HPDE6-E6E7 (cell line): ENCODE measurements at regions not wholly inside any gene's neighbourhood (a gene's known extent, or its start where the extent isn't known, plus 50 kb on each side); places are given as distances from the start of the nearest gene placed in this dataset.
"Not testable (repeated sequence)": the region's sequence is repeated elsewhere in the genome, so short reads cannot be mapped to it uniquely, and the experiment has no call there.

ENCODE experiments used
- DNase-seq: peaks from one replicate; pipeline ENCODE4 v3.0.0; 2011; ENCODE audit warnings: missing footprints; ENCODE audit errors: extremely low spot score

DNA sequence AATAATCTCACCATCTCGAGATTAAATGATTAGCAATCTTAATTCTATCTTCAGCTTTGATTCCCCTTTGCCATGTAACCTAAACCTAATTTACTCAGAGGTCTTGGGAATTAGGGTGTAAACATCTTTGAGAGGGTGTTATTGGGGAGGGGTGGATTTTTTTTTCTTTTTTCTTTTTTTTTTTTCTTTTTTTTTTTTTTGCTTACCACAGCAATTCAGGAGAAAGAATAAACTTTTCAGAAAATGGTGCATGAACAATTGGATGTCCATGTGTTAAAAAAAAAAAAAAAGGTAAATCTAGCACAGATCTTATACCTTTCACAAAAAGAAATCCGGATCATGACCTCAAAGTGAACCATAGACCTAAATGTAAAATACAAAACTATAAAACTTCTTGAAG is 160.8 kb upstream of the FANCL start:
- no peak for DNase-seq

DNA sequence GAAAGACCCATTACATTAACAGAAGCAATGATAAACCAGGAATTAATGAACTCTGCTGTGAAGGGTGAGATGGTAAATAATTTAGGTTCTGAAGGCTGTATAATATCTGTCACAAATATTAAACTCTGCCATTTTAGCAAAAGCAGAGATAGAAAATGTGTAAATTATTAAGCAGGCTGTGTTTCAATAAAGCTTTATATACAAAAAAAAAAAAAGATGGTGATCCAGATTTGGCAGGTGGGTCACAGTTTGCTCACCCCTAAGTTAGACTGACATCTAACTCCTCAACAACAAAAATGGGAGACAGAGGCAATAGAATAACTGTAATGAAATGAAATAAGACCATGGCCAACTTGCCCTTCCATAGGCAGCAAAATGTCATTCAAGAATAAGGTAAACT is 157.3 kb upstream of the FANCL start:
- no peak for DNase-seq

DNA sequence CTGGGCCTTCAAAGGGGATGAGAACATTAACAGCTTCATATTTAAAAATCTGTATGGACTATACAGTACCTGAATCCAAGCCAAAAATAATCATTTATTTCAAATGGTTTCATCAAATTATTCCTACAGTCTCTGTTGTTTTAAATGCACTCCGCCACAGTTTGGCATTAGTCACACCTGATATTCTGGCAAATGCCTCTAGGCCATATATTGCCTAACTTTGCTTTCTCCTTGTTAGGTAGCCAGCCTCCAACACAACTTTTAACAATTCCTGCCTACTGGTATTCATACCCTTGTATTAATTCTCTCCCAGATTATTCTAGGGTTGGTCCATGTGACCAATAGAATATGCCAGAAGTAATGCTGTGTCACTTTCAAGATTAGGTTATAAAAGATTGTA is 146.6 kb upstream of the FANCL start:
- DNase-seq: peak; percentile 28

DNA sequence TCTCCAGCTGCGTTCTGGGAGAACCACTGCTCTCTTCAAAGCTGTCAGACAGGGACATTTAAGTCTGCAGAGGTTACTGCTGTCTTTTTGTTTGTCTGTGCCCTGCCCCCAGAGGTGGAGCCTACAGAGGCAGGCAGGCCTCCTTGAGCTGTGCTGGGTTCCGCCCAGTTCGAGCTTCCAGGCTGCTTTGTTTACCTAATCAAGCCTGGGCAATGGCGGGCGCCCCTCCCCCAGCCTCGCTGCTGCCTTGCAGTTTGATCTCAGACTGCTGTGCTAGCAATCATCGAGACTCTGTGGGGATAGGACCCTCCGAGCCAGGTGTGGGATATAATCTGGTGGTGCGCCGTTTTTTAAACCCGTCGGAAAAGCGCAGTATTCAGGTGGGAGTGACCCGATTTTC is 145.8 kb upstream of the FANCL start:
- DNase-seq: not testable (repeated sequence)

DNA sequence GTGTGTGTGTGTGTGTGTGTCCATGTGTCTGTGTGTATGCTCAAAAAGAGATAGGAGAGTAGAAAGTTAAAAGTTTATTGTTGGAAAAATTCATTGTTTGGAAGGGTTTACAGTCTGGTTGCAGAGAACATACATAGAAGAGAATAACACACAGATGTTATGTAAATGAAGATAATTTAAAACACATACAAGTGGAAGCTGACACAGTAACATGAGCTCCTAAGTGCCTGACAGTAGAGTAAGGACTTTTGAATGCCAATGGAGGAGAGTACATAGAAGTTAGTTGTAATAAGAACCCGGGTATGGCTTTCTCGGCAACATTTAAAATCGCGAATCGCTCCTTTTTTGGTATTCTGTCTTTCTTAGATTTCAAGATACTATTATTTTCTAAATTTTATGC is 137.0 kb upstream of the FANCL start:
- DNase-seq: no peak

DNA sequence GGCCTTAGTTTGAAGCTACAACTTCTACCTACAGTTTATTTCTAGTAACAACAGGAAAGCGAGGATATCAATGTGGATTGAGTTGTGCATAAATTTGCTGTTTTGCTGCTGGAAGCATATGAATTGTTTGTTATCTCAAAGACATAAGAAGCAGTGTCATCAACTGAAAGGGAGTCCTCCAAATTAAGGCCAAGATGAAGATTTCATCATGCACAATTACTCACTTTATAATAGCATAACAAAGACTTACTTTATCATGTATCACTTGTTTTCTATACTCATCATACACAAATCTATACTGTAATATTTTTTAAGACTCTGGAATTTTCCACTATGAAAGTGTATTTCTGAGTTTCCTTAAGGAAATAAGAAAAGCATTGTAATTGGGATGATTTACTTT is 136.1 kb upstream of the FANCL start:
- no peak for DNase-seq

DNA sequence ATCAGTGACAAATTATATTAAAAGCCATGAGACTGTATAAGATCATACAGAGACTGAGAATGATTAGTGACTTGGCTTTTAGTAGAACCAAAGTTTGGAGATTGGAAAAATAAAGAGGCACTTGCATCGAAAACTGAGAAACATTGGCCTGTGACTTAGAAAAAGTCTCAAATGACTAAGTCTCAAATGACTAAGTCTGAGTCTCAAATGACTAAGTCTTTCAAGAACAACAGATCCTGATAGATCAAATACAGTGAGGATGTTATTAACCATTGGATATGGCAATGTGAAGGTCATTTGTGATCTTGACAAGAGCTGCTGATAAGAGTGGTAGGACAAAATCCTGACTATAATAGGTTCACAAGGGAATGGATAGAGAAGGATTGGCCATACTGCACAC is 135.5 kb upstream of the FANCL start:
- peak; percentile 37 for DNase-seq

DNA sequence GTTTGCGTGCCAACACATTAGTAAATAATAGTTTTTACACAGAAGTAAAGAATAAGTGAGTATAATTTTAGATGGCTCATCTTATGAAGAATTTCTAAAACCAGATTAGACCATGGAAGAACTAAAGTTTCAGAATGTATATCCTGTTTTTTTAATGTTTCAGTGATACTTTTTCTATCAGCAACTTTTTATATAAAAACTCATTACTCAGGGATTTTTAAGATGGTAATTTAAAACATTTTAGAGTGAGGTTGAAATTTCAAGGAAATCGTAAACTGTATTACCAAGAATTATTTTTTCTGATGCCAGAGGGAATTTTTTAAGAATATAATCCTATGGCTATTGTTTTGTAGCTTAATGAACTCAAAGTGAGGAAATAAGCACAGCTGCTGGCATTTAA is 128.5 kb upstream of the FANCL start:
- no peak for DNase-seq

DNA sequence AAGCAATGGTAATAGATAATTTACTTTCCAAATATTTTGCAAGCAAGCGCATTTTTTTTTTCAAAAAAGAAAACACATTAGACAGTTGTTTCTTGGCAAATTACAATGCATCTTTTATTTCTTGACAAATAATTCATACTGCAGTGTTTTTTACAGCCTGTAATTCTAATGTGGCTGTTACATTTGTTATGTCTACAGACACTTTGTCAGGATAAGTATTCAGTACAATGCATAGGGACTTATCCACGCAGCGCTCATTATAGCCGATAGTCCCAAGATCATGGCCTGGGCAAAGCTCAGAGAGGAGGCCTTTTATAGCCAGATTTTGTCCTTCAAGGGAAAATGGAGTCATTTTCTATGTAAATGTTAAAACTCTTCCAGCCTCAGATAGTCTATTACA is 123.0 kb upstream of the FANCL start:
- DNase-seq: no peak

DNA sequence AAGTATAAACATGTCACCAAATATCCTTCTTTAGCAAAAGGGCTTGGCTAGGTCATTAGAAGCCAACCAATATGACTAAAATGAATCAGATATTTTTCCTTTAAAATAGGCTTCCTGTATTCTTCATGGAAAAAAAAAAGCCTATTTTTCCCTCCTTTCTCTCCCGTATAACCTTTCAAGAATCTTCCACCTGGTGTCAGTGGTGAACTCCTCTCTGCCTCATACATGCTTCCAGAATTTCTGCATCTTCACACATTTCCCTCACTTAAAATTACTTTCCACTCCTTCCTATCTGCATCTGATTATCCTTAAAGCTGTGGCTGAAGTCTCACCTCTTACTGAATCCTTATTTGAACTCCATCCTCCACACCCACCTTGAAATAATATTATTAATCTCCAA is 116.9 kb upstream of the FANCL start:
- no peak for DNase-seq

DNA sequence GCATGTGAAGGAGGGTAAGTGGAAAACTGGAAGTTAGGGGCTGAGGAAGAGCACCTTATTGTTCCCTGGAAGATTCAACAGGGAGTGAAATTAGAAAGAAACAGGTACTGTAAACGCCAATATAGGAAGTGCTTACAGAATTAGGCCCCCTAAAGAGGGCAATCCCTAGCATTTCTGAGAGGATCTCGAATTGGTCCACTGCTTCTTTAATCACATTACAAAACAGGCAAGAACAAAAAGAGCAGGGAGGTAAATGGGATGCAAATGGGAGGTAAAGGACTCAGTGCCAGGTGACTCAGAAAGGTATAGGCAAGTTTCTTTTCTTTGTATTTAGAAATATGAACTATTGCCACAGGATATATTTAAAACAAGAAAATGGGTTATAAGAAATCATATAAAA is 116.4 kb upstream of the FANCL start:
- no peak for DNase-seq

DNA sequence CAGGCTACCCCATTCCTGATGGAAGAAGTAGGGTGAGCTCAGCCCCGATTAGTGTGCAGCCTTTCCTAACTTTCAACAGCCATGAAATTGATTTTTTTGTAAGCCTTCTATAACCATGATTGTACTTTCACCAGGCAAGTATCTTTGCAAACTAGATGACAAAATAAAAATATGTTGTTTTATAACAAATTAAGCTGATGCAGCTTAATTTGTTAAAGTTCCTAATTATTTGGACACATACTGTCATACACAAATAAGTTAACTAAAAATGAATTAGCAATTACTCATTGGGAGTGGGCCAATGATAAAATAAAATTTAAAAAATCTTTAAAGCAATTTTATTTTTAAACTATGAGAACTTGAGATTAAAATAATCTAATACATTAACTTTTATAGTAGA is 113.1 kb upstream of the FANCL start:
- DNase-seq: no peak

DNA sequence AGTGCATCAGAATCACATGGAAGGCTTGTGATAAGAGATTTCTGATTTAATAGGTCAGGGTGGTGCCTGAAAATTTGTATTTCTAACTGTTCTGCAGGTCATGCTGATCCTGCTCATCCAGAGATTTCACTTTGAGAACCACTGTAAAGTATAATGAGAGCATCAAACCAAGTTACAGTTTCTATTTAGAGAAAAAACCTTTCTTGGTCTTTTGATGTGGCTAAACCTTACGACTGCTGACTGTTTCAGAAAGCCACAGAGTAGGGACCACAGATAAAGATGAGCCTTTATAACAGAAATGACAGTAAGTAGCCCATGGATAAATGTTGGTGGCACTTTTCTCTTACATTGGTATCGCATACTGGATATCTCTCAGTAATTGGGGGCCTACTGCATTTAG is 109.4 kb upstream of the FANCL start:
- DNase-seq: no peak

DNA sequence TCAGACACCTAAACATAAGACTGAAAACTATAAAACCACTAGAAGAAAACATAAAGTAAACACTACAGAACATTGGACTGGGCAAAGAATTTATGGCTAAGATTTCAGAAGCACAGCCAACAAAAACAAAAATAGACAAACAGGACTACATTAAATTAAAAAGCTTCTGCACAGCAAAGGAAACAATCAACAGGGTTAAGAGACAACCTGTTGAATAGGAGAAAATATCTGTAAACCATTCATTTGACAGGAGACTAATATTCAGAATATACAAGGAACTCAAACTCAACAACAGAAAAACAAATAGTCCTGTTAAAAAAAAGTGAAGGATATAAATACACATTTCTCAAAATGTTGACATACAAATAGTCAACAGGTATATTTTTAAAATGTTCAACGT is 106.7 kb upstream of the FANCL start:
- no peak for DNase-seq

DNA sequence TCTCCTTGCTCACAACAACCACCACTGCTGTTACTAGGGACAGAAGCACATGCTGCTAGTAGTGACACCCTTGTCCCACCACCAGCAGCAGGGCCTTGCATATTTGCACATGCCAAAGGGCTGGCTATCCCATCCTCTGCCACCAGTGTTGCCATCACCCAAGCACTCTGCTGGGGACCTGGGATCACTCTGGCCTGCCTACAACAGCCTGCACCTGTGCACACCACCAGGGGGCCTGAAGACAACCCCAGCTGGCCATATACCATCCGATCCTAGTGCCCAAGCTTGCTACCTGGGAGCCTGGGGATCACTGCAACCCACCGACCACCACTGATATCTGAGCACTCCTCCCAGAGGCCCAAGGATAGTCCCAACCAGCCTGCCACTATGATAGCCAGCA is 99.9 kb upstream of the FANCL start:
- no peak for DNase-seq

DNA sequence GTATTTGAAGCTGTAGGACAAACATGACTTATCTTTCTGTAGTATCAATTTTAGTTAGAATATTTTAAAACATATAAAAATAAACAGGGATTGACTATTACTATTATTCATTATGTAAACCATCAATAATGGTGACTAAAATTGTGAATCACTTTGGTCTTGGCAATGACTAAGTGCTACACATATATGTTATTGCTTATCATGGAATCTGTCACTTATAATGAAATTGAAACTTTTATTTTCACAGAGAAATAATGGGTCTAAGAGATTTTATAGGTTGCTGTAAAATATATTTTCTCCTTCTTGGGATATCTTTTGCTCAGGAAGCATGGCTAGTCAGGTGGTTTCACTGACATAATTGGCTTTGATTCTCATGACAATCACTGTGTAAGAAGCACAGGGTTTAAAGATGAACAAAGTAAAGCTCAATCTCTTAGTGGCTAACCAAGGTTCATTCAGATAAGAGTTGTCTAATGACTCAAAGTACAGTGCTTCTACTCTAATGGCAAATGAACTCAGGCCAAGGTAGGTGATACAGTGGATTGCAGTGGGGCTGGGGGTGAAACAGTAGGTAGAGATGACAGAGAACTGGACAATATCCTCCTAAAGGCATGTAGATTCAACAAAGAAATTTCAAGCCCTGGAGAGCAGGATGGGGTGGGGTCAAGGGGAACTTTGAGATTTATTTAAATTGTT is 98.6 kb upstream of the FANCL start:
- DNase-seq: no peak

DNA sequence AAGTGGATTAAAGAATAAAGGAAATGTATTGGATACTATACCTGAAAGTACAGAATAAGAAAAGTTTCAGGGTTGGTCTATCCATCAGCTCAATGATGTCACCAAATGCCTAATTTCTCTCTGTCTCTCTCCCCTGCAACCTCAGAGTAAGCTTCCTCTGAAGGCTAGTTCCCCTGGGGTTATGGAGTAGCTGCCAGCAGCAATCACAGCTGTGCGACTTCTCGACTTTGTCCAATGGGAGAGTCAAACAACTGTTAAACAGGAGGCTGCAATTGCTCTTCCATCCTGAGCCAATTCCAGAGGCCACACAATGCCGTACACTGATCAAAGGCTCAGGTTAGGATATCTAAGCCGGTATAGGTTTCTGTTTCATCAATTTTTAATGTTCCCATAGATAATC is 95.3 kb upstream of the FANCL start:
- DNase-seq: no peak

DNA sequence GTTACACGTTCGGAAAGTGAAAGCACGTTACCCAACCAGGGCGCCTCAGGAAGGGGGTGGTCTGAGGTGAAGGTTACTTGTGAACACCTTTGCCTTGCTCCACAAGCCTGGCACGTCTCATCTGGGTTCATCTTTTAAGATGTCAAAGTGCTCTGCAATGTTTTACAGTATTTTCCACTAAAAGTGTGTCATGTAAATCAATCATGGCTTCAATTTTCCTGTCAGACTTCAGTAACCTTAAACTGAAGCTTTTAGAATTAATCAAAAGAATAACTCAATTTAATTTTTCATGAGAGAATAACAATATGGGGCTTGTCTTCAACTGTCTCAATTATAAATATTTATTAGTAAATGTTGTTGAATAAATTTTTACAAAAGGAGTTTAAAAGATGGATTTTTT is 93.3 kb upstream of the FANCL start:
- no peak for DNase-seq

DNA sequence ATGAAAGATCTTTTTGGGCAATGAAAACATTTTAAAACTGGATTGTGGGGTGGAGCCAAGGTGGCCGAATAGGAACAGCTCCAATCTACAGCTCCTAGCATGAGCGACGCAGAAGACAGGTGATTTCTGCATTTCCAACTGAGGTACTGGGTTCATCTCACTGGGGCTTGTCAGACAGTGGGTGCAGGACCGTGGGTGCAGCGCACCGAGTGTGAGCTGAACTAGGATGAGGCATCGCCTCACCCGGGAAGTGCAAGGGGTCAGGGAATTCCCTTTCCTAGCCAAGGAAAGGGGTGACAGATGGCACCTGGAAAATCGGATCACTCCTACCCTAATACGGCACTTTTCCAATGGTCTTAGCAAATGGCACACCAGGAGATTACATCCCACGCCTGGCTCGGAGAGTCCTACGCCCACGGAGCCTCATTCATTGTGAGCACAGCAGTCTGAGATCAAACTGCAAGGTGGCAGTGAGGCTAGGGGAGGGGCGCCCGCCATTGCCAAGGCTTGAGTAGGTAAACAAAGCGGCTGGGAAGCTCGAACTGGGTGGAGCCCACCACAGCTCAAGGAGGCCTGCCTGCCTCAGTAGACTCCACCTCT is 84.3 kb upstream of the FANCL start:
- not testable (repeated sequence) for DNase-seq

DNA sequence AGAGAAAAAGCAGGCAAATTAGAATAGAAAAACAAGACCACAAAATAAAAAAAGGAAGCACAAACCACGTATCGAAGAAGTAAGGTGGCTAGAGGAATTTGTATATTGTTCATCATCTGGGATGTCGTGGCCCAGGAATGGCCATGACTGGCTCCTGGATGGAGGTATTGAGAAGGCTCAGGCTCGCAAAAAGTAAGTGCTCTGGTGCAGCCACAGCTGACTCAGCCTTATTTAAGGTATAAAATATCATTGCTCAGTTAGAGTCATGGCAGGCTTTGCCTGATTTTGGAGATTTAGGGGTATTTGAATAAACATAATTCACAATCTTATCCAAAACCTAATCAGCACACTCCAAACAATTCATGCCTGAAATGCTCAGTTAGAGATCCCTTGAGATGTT is 78.4 kb upstream of the FANCL start:
- DNase-seq: no peak

DNA sequence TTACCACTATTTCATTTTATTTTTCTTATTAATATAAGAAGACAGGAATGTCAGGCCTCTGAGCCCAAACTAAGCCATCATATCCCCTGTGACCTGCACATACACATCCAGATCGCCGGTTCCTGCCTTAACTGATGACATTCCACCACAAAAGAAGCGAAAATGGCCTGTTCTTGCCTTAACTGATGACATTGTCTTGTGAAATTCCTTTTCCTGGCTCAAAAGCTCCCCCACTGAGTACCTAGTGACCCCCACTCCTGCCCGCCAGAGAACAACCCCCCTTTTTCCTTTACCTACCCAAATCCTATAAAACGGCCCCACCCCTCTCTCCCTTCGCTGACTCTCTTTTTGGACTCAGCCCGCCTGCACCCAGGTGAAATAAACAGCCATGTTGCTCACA is 77.8 kb upstream of the FANCL start:
- DNase-seq: not testable (repeated sequence)

DNA sequence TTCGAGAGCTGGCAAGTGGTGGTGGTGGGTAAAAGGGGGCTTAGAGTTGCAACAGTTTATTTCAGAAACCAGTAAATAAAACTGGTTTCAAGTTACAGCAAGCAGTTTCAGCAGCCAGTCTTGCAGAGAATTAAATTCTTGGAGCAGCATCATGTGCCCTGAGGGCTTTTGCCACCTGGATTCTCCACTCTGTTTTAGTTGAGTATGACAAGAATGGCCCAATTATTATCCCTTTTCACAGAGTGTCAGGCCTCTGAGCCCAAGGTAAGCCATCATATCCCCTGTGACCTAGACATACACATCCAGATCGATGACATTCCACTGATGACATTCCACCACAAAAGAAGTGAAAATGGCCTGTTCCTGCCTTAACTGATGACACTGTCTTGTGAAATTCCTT is 72.8 kb upstream of the FANCL start:
- DNase-seq: no peak

DNA sequence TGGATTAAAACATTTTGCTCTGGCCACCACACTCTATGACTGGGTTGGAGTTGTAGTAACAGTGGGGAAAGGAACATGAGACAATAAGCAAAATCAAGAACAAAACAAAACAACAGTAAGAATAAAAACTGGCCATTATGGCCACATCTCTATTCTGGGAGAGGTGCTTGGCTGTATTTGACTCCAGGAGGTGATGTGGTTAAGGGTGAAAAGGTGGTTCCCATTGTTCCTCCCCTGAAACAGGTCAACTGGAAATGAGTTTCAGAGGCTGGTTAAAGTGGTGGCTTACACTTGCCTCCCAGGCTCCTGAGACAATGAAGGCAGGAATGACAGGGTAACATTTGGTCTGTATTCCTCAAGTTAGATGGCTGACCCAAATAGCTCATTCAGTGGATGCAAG is 67.3 kb upstream of the FANCL start:
- no peak for DNase-seq

DNA sequence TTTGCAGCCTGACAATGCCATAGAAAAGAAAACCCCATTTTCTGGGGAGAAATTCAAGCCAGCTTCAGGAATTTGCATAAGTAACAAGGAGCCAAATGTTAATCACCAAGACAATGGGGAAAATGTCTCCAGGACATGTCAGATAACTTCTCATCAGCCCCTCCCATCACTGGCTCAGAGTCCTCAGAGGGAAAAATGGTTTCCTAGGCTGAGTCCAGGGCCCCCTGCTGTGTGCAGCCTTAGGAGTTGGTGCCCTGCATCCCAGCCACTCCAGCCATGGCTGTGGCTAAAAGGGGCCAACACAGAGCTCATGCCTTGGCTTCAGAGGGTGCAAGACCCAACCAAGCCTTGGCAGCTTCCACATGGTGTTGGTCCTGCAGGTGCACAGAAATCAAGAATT is 63.7 kb upstream of the FANCL start:
- no peak for DNase-seq
